NCI-H1048 (cell line): ENCODE measurements at regions not wholly inside any gene's neighbourhood (a gene's known extent, or its start where the extent isn't known, plus 50 kb on each side); places are given as distances from the start of the nearest gene placed in this dataset.

Source experiments
- DNase-seq: peaks from one replicate; lab custom pipeline; 2025; lab: John Stamatoyannopoulos, UW

DNA sequence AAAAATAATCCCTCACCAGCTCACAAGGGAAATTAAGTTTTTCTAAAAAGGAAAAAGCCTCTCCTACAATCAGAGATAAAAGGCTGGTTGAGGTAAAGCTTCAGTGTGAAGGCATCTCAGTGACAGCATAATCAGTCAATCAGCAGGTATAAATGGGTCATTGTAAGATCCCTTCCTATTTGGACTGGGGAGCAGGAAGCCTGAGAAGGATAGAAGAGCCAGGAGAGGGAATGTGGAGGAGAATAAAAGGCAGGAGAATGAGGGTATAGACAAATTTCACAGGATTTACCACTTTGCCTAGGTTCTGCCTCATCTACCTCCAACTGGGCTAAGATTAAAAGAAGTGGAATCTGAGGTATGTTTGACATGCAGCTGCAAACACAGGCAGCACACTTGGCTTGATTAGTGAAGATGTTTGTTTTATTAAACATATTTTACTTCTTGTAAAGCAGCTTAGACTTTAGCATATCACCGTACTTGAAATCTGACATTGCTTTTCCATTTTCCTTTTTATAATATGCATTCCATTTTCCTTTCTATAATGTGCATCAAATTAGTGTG lies 479.1 kb upstream of the USP15 start:
- no peak for DNase-seq

DNA sequence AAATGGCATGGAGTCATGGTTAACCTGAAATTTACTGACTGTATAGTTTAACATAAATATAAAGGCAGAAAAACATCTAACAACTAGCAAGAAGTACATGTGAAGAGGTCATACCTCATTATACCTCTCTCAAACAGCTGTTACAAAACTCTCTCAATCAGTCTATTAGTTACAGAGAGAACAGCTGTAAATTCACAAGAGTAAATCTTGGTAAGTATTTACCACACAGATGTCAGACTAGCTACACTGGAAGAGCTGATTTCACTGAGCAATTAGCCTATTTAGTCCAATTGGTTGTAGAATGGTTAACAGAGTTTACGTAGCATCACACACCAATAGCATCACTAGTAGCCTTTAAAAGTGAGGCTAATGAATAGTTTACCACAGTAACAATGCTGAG lies 463.4 kb upstream of the USP15 start:
- no peak for DNase-seq

- DNase-seq: no peak
Measured at GRCh38 chr12:61797266-61797665, 462.9 kb upstream of the USP15 start.

- no peak for DNase-seq
Measured at GRCh38 chr12:61798778-61799177, 461.4 kb upstream of the USP15 start.

DNA sequence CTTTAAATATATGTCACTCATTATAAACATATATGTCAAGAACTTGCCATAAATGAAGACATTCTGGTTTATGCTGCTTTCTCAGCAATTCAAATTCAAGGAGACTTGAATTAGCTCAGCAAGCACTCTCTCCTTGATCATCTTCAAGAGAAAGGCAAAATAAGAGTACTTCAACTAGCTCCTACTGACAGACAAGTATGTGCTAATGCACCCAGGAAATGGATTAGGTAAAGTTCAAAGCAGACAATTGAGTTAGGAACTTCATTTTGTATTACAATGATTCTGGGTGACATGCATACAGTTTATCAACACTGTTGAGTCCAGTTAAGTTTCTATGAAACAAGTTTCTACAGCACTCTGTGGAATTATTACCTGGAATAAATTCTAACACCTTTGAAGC lies 455.9 kb upstream of the USP15 start:
- no peak for DNase-seq

DNA sequence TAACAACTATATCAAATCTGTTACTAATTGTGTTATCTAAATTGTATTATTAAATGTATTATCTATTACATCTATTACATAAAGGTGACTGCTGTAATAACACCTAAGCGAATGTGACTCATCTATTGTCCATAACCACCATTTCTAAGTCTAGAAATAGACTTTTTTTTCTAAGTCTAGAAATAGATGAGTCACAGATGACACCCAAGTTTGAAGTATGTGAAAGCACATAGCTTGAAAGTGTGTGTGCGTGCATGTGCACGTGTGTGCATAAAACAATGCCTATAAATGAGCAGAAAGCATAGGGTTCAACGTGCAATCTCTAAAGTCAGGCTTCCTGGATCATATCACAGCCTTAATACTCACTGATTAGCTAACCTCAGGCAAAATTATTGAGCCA lies 451.3 kb upstream of the USP15 start:
- no peak for DNase-seq

DNA sequence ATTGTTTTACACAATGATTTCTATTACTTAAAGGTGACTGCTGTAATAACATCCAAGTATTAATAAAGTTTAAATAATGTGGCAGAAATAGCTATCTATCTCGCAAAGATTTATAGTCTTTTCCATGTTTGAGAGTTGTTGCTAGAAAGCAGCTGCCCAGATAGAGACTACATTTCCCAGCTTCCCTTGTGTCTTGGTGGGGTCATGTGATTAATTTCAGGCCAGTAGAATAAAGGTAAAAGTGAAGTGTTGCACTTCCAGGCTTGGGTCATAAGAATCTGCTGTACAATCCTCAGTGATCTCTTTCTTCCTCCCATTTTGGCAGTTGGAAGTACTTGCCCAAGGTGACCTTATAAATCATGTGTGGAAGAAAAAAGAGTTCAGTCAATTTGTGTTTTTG lies 449.7 kb upstream of the USP15 start:
- DNase-seq: no peak

- DNase-seq: no peak
Measured at GRCh38 chr12:61821381-61821780, 438.8 kb upstream of the USP15 start.

- DNase-seq: no peak
Measured at GRCh38 chr12:61823102-61823501, 437.1 kb upstream of the USP15 start.

DNA sequence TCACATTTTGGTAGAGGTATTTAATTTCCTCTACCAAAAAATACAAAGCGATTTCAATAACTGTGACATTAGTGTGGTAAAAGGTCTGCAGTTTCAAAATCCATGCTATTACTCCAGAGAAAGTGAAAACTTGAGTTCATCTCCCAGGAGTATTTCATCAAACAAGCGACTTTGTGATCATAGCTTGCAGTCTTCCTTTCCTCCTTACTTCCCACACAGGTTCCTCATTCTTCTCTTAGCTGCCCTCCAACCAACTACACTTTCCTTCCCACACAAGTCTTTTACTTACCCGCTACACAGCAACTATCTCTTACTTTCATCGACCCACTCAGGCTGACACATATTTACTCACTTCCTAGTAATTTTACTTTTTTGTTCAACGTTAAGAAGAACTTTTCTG lies 413.4 kb upstream of the USP15 start:
- DNase-seq: no peak

- no peak for DNase-seq
Measured at GRCh38 chr12:61848893-61849292, 411.3 kb upstream of the USP15 start.

DNA sequence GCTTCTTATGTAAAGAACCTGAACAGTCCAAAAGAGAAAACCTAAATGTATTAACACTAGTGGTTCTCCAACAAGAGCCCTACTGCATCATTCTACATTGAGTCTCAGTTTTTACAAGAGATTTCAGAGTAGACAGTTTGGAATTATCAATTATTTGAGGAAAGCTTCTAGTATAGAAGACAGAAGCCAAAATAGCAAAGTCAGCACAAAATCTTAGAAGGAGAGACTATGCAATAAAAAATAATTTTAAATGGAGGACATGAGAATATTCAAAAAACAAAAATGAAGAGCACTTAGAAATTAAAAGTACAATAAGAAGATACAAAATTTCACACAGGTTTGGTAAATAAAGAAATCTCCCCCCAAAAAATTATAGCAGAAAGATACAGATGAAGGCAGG lies 406.3 kb upstream of the USP15 start:
- no peak for DNase-seq

DNA sequence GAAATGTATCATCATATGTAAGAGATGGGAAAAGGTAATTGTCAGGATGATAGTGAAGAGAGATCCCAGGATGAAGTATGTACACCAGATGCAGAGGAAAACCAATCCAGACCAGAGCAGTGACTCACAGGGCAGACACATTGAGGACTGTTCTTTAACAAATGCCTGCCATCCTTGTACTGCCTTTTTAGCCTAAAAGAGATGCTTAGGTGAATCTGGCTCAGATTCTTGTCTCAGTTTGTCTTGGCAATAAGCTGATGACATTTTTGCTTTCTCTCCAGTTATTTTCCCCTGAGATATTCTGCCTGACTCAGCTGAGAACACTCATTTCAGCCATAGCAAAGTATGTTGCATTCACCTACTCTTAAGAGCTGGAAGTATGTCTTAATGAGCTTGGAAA lies 405.3 kb upstream of the USP15 start:
- no peak for DNase-seq

GRCh38 chr12:61857968-61858367 lies 402.2 kb upstream of the USP15 start:
- no peak for DNase-seq

- no peak for DNase-seq
Measured at GRCh38 chr12:61860451-61860850, 399.8 kb upstream of the USP15 start.

- no peak for DNase-seq
Measured at GRCh38 chr12:61862986-61863385, 397.2 kb upstream of the USP15 start.

DNA sequence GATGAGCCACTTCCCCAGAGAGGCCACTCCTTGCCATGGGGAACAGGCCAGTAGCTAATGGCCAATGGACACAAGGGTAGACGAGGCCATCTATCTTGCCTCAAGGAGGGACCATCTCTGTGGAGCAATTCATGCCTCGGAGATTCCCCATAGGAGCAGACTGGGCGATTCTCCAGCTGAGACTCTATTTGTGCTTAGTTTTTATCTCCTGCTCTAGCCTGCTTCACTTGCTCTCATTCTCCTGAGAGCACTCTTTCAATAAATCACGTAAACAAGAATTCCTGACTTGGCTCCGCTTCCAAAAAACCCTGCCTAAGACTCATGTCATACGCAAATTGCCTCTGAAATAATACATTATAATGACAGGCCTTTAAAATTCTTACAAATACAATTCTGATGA lies 396.4 kb upstream of the USP15 start:
- DNase-seq: no peak

- DNase-seq: no peak
Measured at GRCh38 chr12:61869796-61870195, 390.4 kb upstream of the USP15 start.

DNA sequence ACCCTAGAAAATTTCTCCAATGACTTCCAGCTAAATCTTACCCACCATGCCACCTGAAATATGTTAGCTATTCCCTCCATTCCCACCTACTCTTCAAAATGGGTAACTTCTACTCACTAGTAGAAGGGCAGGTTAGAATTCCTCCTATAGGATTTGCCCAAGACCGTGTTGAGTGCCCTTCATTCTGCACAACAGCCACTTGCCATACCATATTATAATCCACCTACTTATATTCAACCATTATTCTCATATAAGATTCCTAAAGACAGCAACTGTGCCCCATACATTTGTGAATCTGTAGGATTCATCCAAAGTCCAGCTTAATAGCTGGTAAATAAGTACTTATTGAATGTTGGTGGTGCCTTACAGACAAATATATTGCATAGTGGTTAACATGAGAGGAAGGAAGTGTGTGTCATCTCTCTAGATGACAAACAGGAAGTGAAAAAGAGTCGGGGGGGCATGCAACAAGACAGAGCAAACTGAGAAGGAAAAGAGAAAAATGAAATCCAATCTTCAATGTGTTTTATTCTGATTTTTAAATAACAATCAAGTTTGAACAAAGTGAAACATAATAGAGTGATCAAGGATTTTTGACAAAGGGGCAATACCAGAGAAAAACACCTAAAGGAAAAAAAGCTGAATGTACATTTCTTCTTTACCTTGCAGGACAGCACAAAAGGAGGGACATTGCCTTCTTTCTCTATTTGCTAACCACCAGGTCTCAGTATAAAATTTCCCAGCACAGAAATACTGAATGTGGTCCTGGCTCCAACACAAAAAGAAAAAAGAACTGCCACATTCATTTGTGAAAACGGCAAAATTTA lies 389.3 kb upstream of the USP15 start:
- no peak for DNase-seq

GRCh38 chr12:61871485-61871810 lies 388.8 kb upstream of the USP15 start:
- no peak for DNase-seq

DNA sequence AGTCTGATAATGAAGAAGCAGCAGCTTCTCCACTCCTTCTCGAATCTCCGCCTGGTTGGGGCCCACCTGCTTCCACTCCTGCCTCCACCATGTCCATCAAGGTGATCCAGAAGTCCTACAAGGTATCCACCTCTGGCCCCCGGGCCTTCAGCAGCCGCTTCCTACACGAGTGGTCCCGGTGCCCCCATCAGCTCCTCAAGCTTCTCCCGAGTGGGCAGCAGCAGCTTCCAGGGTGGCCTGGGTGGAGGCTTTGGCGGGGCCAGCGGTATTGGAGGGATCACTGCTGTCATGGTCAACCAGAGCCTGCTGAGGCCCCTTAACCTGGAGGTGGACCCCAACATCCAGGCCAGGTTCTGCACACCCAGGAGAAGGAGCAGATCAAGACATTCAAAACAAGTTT lies 381.0 kb upstream of the USP15 start:
- DNase-seq: no peak

- no peak for DNase-seq
Measured at GRCh38 chr12:61880186-61880585, 380.0 kb upstream of the USP15 start.

DNA sequence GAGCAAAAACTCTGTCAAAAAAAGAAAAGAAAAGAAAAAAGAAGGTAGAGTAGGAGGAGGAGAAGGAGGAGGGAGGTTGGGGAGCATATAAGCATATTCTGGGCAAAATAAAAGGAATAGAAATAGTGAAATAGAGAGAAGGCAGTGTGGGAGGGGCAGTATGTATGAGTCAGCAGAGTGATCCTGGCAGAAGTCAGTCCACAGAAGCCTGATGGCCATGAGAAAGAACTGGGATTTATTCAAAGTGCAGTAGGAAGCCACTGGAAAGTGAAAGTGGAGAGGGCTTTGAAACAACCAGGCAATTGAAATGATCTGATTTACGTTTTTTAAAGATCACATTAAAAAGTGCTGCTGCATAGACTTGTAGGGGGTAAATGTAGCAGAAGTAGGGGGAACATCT lies 368.6 kb upstream of the USP15 start:
- DNase-seq: no peak

GRCh38 chr12:61894168-61894567 lies 366.0 kb upstream of the USP15 start:
- no peak for DNase-seq
